NCI-H1092 treated with DMSO at 0.1 percent for 48 hours (cell line): ENCODE measurements at regions not wholly inside any gene's neighbourhood (a gene's known extent, or its start where the extent isn't known, plus 50 kb on each side); places are given as distances from the start of the nearest gene placed in this dataset.

Experiments used
- DNase-seq: peaks from one replicate; lab custom pipeline; 2025; lab: John Stamatoyannopoulos, UW

DNA sequence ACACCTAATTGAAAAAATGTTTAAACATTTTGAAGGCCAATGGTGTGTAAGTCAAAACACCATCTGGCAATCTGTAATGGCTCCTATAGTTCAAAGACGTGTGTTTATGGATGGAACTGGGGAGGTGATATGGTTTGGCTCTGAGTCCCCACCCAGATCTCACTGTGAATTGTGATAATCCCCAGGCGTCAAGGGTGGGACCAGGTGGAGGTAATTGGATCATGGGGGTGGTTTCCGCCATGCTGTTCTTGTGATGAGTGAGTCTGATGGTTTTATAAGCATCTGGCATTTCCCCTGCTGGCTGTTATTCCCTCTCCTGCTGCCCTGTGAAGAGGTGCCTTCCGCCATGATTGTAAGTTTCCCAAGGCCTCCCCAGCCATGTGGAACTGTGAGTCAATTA, 52.2 kb downstream of the ADRA2C start:
- no peak for DNase-seq

DNA sequence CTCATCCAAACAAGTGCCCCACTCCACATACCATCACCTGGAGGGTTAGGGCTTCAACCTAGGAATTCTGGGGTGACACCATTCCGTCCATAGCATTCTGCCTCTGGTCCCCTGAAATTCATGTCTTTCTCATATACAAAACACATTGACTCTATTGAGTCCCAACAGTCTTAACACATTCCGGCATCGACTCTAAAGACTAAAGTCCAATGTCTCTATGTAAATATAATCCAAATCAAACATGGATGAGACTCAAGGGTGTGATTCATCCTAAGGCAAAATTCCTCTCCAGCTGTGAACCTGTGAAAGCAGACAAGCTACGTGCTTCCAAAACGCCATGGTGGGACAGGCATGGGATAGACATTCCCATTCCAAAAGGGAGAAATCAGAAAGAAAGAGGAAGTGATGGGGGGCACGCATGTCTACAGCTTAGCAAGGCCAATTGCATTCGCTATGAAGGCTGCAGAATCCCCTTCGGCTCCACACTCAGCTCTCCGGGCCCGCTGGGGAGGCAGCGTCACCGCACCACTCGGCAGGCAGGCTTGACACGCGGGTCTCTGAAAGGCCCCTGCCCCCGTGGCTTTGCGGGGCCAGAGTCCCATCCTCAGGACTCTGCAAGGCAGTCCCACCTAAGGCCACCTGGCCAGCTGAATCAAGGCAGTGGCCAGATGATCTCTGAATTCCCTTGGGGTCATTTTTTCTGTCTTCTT, 53.2 kb downstream of the ADRA2C start:
- no peak for DNase-seq

DNA sequence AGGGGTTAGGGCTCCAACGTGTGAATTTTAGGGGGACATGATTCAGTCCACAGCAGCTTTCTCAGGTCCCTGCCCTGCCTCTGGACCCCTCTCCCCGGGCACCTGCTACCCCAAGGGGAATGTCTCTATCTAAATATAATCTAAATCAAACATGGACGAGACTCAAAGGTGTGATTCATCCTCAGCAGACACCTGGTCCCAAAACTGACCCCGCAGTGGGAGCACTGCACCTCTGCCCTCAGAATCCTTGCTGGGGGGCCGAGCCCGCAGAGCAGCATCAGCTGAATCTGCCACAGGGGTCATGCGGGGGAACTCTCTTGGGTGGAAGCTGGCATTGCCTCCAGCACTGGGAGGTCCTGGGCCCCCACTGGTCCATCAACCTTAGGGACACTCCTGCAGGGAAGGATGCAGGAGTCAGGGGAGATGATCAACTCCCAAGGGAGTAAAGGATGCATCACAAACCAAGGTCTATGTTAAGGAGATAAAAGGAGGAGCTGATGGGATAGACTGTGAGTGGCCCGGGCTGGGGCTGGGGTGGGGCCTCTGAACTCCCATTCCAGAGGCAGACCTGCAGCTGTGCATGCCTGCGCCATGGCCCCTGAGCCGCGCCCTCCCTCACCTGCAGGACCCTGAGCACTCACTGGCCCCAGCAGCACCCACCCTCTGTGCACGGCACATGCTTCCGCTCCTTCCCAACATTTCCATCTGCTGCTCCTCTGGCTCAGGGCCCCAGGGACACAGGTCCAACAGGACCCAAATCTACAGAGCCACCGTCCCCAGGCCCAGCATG, 54.0 kb downstream of the ADRA2C start:
- DNase-seq, result no peak

DNA sequence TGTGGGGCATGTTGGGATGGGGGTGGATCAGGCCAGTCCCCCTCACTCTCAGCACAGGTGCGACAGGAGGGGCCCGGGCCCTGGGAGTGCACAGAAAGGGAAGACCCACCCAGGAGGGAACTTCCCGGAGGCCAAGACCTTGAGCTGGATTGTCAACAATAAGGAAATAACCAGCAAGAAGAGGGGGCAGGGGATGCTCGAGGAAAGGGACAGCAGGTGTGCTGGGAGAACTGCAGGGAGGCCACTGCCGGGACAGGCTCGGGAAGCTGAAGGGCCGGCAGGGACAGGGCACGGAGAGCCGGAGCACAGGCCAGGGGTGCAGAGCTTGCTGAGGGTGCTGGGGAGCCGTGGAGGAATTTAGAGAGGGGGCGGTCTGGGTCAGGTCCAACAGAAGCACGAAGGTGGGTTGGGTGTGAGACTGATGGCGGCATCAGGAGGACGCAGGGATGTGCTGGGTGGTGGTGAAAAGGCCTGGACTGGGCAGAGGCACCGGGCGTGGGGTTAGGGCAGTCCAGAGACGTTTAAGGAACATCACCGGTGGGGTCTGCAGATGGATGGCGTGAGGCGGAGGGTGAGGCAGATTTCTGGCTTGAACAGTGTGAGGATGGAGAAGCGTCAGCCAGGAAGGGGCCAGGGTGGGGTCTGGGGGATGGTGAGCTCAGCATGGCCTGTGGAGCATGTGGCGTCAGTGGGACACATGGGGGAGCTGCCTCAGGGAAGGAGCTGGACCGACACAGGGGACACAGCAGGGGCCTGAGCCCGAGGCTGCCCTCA, 54.8 kb downstream of the ADRA2C start:
- no peak for DNase-seq

DNA sequence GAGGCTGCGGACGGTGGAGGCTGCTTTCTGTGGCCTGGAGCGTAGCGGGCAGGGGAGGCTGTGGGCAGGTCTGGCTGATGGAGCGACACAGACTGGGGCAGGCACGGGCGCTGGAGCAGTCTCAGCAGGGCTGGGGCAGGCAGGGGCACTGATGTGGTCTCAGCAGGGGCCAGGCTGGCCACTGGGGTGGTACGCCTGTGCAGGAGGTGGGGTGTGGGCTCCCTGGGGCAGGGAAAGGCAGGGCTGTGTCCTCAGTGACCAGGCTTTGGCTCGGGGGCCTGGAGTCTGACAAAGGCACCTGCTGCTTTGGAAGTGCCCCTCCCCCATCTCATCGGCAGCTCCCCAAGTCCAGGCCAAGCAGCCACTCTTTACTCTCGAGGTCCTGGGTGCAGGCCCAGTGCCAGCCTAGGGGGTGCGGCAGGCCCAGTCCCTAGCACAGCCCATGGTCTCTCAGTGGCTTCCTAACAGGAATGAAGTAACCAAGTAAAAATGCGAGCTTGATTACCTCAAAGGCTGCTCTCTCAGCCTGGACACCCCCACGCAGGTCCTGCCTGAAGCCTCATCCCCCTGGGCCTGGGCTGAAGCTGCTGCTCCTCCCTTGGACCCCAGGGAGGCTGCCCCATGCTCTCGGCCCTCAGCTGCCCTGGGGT, 55.5 kb downstream of the ADRA2C start:
- DNase-seq, result peak; percentile 16

DNA sequence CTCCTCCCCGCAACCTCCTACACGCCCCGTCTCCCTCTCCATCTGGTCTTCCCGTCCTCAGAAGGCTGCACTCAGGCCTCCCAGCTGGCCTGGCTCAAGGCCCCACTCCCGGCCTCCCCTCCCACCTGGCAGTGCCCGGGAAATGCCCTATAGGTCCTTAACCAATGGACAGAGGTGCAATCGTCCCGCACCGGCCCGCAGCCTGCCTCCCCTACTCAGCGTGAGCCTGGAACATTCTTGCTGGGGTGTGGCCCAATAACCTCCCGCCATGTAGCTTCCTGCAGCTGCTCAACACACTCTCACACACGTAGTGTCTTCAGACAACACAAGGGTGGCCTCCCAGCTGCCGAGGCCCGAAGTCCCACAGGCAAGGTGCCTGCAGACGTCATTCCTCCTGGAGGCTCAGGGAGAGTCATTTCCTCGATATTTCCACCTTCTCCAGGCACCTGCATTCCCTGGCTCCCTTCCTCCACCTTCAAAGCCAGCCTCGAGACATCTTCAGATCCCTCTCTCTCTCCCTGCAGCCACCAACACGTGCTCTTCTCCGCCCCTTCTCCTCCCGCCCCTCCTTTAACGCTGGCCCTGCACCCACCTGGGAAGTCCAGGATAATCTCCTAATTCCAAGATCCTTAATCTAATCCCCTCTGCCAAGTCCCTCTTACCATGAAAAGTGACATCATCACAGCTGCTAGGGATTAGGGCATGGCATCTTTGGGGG, 56.2 kb downstream of the ADRA2C start:
- no peak for DNase-seq

DNA sequence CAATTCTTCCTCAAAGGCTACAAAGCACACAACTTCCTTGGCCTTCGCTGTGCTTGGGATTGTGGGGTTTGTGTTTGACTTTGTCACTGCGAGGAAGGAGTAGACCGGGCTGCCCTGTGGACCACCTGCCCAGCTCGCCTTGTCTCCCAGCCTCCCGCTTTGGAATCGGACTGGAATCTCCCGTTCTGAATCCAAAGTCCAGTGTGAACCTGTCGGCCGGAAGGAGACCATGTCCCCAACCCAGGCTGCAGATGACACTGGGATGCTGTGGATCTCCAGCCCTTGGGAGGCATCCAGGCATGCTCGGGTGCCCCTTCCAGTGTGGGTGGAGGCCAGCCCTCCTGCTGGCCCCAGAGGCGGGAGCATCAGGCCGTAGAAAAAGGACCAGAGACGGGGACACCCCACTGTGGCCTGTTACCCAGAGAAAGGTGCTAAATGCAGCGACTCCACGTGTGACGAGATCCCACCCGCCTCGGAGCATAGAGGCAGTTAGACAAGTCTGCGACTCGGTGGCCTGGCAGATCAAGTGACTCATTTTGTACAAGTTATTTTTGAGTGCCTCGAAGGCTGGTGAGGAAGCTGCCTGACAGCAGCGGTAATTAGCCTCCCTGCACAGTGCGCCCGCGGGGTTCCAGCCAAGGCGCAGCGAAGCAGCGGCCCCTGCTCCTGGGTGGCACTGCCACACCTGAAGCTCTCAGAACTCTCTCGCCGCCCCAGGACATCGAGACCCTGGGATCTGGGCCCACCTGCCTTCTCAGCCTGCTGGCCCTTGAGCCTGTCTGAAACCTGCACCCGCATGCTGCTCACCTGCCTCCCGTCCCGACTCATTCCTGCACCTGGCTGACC, 57.5 kb downstream of the ADRA2C start:
- no peak for DNase-seq

DNA sequence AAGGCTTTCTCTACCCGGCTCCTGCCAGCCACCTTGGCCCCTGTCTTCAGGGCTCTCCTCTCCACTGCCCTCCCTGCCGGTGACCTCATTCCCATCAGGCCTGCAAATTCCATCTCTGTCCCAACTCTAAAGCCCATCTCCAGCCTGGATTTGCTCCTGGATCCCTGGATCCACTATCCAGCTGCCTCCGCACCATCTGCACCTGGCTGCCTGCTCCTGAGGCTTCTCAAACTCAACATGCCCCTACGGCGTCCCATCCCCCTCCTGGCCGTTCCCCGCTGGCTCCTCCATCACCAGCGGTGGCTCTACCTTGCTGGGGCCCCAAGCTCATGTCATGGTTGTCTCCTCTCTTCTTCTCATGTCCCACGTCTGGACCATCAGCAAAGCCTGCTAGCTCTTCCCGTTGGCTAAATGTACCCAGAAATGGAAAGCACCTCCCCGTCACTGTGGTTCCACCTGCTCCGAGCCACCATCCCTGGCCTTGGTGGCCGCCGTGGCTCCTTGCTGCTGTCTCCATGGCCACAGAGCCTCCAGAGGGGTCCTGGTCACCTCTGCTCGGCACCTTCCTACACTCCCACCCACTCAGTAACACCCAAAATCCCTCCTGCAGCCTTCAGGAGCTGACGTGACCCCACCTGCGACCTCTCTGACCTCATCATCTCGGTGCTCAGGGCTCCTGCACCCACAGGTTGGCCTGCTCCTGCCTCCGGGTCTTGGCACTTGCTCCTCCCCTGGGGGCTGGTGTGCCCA, 58.5 kb downstream of the ADRA2C start:
- DNase-seq, result no peak

DNA sequence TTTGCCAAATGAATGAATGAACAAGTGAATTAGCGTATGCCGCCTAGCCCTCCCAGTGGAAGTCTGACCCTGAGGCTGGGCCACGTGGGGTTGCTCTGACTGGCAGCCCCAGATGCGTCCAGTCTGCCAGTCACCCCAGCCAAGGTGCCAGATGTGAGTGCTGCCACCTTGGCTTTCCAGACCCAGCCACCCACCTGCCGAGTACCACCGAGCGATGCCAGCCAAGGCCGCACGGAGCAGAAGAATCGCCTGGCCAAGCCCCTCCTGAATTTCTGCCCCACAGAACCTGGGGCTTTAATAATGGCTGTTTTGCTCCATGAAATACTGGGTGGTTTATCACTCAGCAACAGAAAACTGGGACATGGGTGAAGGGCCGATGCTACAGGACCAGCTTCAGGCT, 59.3 kb downstream of the ADRA2C start:
- DNase-seq, result no peak

DNA sequence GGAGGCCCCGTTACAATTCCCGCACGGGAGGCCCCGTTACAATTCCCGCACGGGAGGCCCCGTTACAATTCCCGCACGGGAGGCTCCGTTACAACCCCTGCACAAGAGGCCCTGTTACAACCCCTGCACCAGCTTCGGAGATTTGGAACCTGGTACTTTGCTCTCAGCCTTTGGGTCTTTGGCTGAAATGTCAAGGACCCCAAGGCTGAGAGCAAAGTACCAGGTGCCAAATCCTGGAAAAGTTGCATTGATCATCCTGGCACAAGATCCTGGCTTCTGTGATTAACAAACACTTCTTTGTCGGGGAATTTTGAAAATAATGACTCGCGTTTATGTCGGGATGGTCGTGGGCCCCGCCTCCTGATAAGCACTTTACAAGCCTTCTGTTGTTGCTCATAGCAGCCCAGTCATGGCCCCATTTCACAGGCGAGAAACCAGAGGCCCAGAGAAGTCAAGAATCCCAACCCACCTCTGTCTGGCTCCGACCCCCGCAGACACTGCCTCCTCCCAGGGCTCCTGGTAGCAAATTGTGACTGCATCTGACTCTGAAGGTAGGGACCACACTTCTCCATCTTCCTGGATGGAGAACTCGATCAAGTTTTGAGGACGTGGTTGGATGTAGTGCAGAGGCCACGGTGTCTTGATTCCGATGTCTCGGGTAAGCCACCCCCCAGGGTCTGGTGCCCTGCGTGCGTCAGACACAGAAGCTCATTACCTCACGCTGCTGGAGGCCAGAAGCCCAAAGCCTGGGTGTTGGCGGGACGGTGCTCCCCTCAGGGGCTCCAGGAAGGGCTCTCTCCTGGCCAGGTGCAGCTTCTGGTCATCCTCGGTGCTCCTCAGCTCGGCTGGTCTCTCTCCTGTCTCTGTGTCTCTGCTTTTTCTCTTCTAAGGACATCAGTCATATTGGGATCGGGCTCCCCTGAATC, 60.3 kb downstream of the ADRA2C start:
- DNase-seq, result no peak

DNA sequence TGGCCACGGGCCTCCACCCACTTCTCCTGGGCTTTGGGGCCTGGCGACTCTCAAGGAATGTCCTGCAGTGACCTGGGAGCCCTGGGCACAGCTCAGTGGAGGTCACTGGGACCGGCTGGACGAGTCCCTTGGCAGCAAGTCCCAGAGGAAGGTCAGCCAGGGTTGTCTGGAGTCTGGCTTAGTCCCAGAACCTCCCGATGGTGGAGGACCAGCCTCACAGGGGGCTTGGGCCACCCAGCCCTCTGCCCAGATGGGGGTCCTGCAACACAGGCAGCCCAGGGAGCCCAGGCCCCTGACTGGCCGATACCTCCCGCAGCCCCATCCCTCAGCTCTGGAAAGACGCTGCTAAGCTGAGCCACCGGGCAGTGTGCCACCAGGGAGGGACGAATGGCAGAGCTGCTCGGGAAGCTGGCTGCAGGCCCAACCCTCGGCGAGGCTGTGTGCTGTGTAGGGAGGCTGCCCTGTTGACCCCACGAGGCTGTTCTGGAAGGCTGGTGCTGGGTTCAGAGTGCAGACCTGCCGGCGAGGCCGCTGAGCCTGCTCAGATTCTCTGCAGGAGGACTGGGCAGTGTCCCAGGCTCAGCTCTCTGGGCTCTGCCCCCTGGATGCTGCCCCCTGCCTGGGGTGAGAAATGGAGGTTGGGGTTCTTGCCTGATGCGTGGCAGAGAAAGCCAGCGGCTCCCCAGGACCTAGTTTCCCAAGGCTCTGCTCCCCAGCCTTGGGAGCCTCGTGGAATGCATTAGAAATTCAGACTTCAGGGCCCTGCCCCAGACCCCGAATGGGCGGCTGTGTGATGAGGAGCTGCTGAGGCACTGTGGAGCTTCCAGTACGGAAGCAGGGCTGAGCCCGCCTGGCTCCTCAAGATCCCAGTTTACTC, 61.7 kb downstream of the ADRA2C start:
- peak; percentile 82 for DNase-seq

DNA sequence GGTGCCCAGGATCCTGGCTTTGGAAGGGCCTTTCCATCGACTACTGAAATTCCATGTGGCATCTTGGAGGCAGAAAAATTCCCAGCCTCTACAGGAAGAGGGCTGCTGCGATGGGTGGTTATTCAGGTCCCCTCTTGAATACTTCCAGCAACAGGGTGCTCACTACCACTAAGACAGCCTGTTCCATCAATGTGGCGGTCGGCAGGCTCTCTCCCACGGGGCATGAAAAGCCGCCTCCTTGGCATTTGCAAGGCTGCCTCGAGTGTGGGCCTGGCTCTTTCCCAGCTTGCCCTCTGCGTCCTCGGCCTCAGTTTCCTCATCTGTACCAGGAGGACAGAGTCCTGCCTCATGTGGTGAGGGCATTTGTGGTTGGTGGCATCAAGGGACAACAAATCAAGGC, 62.4 kb downstream of the ADRA2C start:
- DNase-seq, result no peak

DNA sequence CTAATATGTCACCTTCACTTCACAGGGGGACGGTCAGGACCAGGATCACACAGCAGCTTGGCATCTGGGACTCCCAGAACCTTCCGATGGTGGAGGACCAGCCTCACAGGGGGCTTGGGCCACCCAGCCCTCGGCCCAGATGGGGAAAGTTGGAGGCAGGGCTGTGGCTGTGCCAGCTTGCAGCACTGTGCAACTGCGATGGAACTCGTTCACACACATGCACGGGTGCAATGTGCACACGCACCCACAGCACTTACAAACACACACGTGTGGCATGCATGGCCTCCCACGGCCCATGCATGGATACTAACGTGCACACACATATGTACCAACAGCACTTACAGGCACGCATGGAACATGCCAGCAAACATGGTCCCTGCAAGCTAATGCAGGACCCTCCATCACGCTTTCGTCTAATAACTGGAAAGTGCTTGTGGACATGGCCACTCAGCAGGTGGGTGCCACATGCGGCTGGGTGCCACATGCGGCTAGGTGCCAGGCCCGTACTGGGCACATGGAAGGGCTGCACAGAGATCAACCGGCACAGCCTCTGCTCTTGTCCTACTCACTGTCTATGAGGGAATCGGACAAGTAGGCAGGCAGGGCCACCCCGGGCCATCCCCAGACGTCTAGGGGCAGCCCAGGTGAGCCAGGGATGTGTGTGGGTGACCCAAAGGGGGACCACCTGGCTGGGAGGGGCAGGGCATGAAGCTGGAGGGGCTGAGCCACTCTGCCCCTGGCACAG, 63.2 kb downstream of the ADRA2C start:
- no peak for DNase-seq

DNA sequence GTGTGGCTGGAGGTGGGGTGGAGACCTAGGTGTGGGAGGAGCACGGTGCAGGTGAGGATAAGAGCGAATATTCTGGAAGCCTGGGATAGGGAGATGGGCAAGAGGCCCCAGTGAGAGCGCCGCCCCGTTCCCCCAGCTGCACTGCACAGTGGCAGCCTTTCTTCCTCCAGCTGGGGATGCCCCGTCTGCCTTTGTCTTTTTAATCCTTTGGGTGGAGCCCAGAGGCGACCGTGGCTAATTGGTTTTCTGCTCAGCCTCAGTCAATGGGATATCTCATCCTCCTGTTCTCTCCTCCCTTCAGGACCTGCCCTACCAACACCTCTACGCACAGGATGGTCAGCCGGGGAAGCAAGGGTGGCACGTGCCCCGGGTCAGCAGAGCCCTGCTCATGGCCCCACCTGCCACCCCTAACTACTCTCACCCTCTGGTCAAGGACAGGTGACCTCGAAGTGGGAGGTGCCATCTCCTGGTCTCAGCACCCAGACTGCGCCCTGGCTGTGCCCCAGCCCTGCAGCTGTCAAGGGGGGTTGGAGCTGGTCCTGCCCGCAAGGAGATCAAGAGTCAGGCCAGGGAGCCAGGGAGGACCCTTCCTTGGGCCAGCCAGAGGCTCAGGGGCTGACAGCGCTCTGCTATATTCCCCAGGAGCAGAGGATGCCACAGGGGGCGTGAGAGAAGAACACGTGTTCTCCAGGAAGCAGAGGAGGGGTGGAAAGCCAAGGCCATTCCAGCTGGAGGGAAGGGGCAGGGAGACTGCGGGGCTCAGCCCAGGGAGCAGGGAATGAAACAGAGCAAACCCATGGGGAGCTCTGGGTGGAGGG, 64.0 kb downstream of the ADRA2C start:
- DNase-seq, result no peak

DNA sequence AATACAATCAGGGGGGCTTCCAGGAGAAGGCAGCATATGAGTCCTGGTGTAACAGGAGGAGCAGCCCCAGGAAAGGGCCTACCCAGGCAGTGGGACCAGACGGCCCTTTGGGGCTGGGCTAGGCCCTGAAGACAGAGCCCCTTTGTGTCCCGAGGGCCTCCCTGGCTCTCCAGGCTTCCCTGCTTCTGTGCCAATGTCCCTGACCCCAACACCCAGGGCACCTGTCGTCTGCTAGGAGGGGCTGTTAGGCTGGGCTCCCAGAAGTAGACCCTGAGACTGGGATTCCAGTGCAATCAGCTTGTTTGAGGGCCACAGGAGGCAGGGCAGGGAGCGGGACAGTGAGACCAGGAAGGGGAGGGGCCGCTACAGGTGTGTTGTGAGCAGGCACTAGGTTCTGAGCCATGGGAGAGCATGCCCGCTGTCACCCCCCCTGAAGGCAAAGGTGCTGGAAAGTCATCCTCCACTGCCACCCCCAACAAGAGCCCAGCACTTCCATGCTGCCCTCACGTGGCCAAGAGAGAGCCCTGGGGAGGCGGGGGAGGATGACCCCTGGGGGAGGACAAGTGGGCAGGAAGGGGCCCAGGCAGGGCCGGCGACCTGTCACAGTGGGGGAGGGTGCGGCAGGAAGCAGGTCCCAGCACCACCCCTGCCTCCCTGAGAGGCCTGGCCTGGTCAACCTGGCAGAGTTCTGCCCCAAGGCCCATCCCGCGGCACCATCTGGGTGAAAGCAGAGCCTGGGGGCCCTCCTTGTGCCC, 64.8 kb downstream of the ADRA2C start:
- no peak for DNase-seq
